Prostate gland (tissue), 2 donors: ENCODE measurements at regions not wholly inside any gene's neighbourhood (a gene's known extent, or its start where the extent isn't known, plus 50 kb on each side); places are given as distances from the start of the nearest gene placed in this dataset.

Source experiments
- POLR2A ChIP-seq: fragments of 450-650 bp; IDR thresholded peaks from one replicate; pipeline ENCODE4 v1.6.1; 2016; ENCODE audit warnings: antibody characterized with exemption, mild to moderate bottlenecking
- TF ChIP-seq, protein P1 (sequence below), 4 experiments: fragments of 200-600 bp in 2 of 4; fragments of 450-650 bp in 2 of 4; sonication (generic) in 2 of 4; IDR thresholded peaks; 1 replicate in 3 of 4; 2 replicates in 1 of 4; pipeline ENCODE4 v1.5.1; 2016 to 2019; ENCODE audit warnings: antibody characterized with exemption in 4 of 4, mild to moderate bottlenecking in 2 of 4, moderate library complexity in 2 of 4

DNA sequence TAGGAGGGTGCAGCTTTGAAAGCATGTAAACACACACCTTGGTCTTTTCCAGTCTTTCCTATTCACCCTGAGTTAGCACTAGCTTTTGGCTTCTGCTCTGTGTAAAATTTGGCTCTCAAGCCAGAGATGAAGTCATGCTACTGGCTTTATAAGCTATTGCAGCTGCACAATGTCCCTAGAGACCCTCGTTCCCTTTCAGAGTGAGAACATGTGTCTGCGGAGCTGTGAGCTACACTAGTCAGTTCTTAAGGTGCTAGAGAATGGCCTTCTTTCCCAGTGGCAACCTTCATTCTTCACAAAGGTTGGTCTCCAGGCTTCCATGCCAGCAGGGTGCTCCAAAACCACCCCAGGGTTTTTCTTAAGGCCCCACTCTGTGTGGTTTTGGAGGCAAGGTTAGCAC lies 199.1 kb downstream of the SPATA18 start:
- TF ChIP-seq, protein P1, sequence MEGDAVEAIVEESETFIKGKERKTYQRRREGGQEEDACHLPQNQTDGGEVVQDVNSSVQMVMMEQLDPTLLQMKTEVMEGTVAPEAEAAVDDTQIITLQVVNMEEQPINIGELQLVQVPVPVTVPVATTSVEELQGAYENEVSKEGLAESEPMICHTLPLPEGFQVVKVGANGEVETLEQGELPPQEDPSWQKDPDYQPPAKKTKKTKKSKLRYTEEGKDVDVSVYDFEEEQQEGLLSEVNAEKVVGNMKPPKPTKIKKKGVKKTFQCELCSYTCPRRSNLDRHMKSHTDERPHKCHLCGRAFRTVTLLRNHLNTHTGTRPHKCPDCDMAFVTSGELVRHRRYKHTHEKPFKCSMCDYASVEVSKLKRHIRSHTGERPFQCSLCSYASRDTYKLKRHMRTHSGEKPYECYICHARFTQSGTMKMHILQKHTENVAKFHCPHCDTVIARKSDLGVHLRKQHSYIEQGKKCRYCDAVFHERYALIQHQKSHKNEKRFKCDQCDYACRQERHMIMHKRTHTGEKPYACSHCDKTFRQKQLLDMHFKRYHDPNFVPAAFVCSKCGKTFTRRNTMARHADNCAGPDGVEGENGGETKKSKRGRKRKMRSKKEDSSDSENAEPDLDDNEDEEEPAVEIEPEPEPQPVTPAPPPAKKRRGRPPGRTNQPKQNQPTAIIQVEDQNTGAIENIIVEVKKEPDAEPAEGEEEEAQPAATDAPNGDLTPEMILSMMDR (IDR thresholded peaks at IDR 0.05) = no peak
- no peak for TF ChIP-seq POLR2A
